ENCODE measurements at regions not wholly inside any gene's neighbourhood (a gene's known extent, or its start where the extent isn't known, plus 50 kb on each side); places are given as distances from the start of the nearest gene placed in this dataset.
"Not testable (repeated sequence)": the region's sequence is repeated elsewhere in the genome, so short reads cannot be mapped to it uniquely, and the experiment has no call there.

GRCh38 chr17:71519285-71519684, 601.5 kb upstream of the SOX9 start:
- no peak for DNase-seq

GRCh38 chr17:71521724-71522123, 599.1 kb upstream of the SOX9 start:
- DNase-seq = no peak

- no peak for DNase-seq
Observed at GRCh38 chr17:71522383-71522782, 598.4 kb upstream of the SOX9 start.

- DNase-seq = no peak
Observed at GRCh38 chr17:71527311-71527710, 593.5 kb upstream of the SOX9 start.

GRCh38 chr17:71528210-71528609, 592.6 kb upstream of the SOX9 start:
- no peak for DNase-seq

GRCh38 chr17:71530248-71530647, 590.6 kb upstream of the SOX9 start:
- DNase-seq = no peak

- DNase-seq = no peak
Observed at GRCh38 chr17:71535321-71535720, 585.5 kb upstream of the SOX9 start.

- DNase-seq = no peak
Observed at GRCh38 chr17:71546419-71546818, 574.4 kb upstream of the SOX9 start.

GRCh38 chr17:71547904-71548303, 572.9 kb upstream of the SOX9 start:
- no peak for DNase-seq

- DNase-seq = no peak
Observed at GRCh38 chr17:71548540-71549190, 572.2 kb upstream of the SOX9 start.

- DNase-seq = no peak
Observed at GRCh38 chr17:71550675-71551074, 570.1 kb upstream of the SOX9 start.

- DNase-seq = no peak
Observed at GRCh38 chr17:71553381-71553780, 567.4 kb upstream of the SOX9 start.

GRCh38 chr17:71558901-71559300, 561.9 kb upstream of the SOX9 start:
- no peak for DNase-seq

- DNase-seq = no peak
Observed at GRCh38 chr17:71572343-71572742, 548.5 kb upstream of the SOX9 start.

- DNase-seq = no peak
Observed at GRCh38 chr17:71578446-71578845, 542.4 kb upstream of the SOX9 start.

- DNase-seq = no peak
Observed at GRCh38 chr17:71580220-71580619, 540.6 kb upstream of the SOX9 start.

GRCh38 chr17:71585540-71585939, 535.3 kb upstream of the SOX9 start:
- DNase-seq = no peak

GRCh38 chr17:71592431-71592830, 528.4 kb upstream of the SOX9 start:
- DNase-seq = no peak

- DNase-seq = no peak
Observed at GRCh38 chr17:71593078-71593477, 527.7 kb upstream of the SOX9 start.

GRCh38 chr17:71599583-71599982, 521.2 kb upstream of the SOX9 start:
- not testable (repeated sequence) for DNase-seq

GRCh38 chr17:71600137-71600789, 520.6 kb upstream of the SOX9 start:
- DNase-seq = no peak

GRCh38 chr17:71601894-71602504, 518.8 kb upstream of the SOX9 start:
- no peak for DNase-seq

- no peak for DNase-seq
Observed at GRCh38 chr17:71613996-71614395, 506.8 kb upstream of the SOX9 start.

GRCh38 chr17:71615820-71616219, 505.0 kb upstream of the SOX9 start:
- DNase-seq = no peak

GRCh38 chr17:71617767-71618166, 503.1 kb upstream of the SOX9 start:
- DNase-seq = not testable (repeated sequence)
